SJCRH30 (cell line): ENCODE measurements at regions not wholly inside any gene's neighbourhood (a gene's known extent, or its start where the extent isn't known, plus 50 kb on each side); places are given as distances from the start of the nearest gene placed in this dataset.
"Not testable (repeated sequence)": the region's sequence is repeated elsewhere in the genome, so short reads cannot be mapped to it uniquely, and the experiment has no call there.

Source experiments
- DNase-seq, 2 experiments: peaks; one replicate each; pipeline ENCODE4 v3.0.0-alpha.2; 2015 to 2020
- H3K27ac ChIP-seq: fragments of 250-450 bp; sonication (Bioruptor Pico); 2 replicates; pipeline ENCODE4 v1.5.1; 2020; ENCODE audit warnings: mild to moderate bottlenecking, moderate library complexity
- H3K27me3 ChIP-seq: fragments of 250-450 bp; sonication (Bioruptor Pico); 2 replicates; pipeline ENCODE4 v1.5.1; 2020; ENCODE audit warnings: mild to moderate bottlenecking, moderate library complexity
- H3K36me3 ChIP-seq: fragments of 250-450 bp; sonication (Bioruptor Pico); 2 replicates; pipeline ENCODE4 v1.5.1; 2020; ENCODE audit warnings: mild to moderate bottlenecking, moderate library complexity
- H3K4me1 ChIP-seq: fragments of 250-450 bp; sonication (Bioruptor Pico); 2 replicates; pipeline ENCODE4 v1.5.1; 2020; ENCODE audit warnings: mild to moderate bottlenecking, moderate library complexity
- H3K4me3 ChIP-seq: fragments of 250-450 bp; sonication (Bioruptor Pico); 2 replicates; pipeline ENCODE4 v1.5.1; 2020; ENCODE audit warnings: mild to moderate bottlenecking, moderate library complexity
- H3K9me3 ChIP-seq: fragments of 250-450 bp; sonication (Bioruptor Pico); replicated peaks from 2 replicates; pipeline ENCODE4 v1.5.1; 2020; ENCODE audit warnings: mild to moderate bottlenecking, moderate library complexity

GRCh38 chr2:60351321-60351720 lies 202.1 kb downstream of the BCL11A start:
- H3K27ac ChIP-seq = no peak overlapping the region
- no peak for DNase-seq
- H3K4me3 ChIP-seq = no peak overlapping the region
- H3K4me1 ChIP-seq = no peaks in the 10 kb centered on the region
- no peaks in the 10 kb centered on the region for H3K9me3 ChIP-seq
- no peaks in the 10 kb centered on the region for H3K36me3 ChIP-seq
- peaks cover 5% of the 10 kb centered on the region; the same call in 1 of the 2 replicates for H3K27me3 ChIP-seq

- no peak for DNase-seq
- H3K27ac ChIP-seq = no peak overlapping the region
These were observed 202.7 kb downstream of the BCL11A start for GRCh38 chr2:60350791-60351190.

DNA sequence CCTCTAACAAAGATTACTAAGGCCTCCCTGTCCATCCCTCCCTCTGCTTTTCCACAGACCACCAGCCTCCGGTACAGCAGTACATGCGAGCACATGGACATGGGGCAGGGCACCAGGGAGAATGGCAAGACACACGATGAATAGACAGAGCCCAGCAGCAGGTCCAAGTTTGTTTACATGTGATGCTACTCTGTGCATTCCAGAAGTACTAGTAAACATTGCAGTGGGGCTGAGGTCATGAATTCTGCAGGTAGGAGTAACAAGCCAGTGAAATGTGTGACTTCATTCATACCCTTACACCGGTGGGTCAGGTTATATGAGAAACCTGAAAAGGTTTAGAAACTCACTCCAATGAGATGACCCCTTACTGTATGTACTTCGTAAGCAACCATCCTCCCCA lies 205.7 kb downstream of the BCL11A start:
- no peak overlapping the region for H3K4me3 ChIP-seq
- no peaks in the 10 kb centered on the region for H3K27me3 ChIP-seq
- no peaks in the 10 kb centered on the region for H3K4me1 ChIP-seq
- DNase-seq = no peak
- H3K36me3 ChIP-seq = no peaks in the 10 kb centered on the region
- H3K27ac ChIP-seq = no peak overlapping the region
- H3K9me3 ChIP-seq = no peaks in the 10 kb centered on the region

More at GRCh38 chr2:60350791-60351190, 202.7 kb downstream of the BCL11A start:
- H3K27me3 ChIP-seq = peaks cover 5% of the 10 kb centered on the region; the same call in 1 of the 2 replicates
- H3K9me3 ChIP-seq = no peaks in the 10 kb centered on the region
- H3K4me1 ChIP-seq = no peaks in the 10 kb centered on the region
- H3K36me3 ChIP-seq = no peaks in the 10 kb centered on the region
- H3K4me3 ChIP-seq = no peak overlapping the region

DNA sequence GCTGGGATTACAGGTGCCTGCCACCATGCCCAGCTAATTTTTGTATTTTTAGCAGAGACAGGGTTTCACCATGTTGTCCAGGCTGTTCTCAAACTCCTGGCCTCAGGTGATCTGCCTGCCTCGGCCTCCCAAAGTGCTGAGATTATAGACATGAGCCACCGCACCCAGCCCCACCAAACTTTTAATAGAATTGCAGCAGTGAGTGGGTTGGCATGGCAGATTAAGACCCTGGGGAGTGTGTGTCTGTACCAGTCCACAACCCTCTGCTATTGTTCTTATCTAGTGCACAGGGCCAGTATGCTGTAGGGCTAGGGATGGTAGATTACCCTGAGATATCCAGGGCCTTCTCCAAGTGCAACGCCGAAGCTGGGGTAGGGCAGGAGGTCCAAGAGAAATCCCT lies 211.0 kb downstream of the BCL11A start:
- H3K9me3 ChIP-seq, H3K27ac ChIP-seq, DNase-seq: not testable (repeated sequence)

DNA sequence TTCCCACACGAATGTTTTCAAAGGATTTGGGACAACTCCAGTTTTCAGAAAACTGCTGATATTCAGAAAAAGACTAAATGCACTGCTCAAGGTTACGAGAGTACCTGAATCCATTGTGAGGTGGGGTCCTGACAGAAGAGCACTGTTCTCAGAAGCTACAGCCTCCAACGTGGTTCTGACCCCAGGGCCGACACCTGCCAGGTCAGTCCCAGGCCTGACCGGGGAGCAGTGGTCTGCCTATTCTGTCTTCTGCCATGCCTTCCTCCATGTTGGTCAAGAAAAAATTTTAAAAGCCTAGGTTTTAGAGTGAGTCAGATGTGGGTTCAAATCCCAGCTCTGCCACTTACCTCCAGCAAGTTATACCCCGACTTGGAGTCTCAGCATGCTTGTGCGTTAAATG lies 212.3 kb downstream of the BCL11A start:
- H3K4me3 ChIP-seq = no peak overlapping the region
- no peaks in the 10 kb centered on the region for H3K9me3 ChIP-seq
- no peaks in the 10 kb centered on the region for H3K4me1 ChIP-seq
- DNase-seq = no peak
- H3K27ac ChIP-seq = no peak overlapping the region
- no peaks in the 10 kb centered on the region for H3K27me3 ChIP-seq
- H3K36me3 ChIP-seq = no peaks in the 10 kb centered on the region

More for the DNA sequence above, 211.0 kb downstream of the BCL11A start:
- not testable (repeated sequence) for H3K36me3 ChIP-seq, H3K4me3 ChIP-seq, H3K4me1 ChIP-seq, H3K27me3 ChIP-seq

DNA sequence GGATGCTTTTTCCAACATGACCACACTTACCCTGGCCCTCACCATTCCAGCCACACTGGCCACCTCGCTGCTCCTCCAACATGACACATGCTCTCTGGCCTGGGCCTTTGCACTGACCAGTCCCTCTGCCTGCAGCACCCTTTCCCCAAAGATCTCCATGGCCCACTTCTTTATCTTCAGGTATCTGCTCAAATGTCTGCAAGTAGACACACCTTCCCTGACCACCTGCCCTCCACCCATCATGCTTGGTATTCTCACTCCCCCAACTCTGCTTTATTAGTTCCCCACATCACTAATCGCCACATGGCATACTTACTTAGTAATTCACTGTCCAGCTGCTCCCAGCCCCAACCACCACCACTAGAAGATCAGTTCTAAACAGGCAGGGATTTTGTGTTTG lies 214.2 kb downstream of the BCL11A start:
- Histone ChIP-seq H3K4me1 (no peaks in the 10 kb centered on the region), H3K9me3 (no peaks in the 10 kb centered on the region), H3K36me3 (no peaks in the 10 kb centered on the region), H3K4me3 (no peak overlapping the region), H3K27ac (no peak overlapping the region), H3K27me3 (no peaks in the 10 kb centered on the region)
- no peak for DNase-seq

- no peaks in the 10 kb centered on the region for H3K27me3 ChIP-seq
- H3K27ac ChIP-seq = no peak overlapping the region
- H3K36me3 ChIP-seq = no peaks in the 10 kb centered on the region
- peak; percentile 37 to 50 for DNase-seq
- no peak overlapping the region for H3K4me3 ChIP-seq
- H3K4me1 ChIP-seq = no peaks in the 10 kb centered on the region
- no peaks in the 10 kb centered on the region for H3K9me3 ChIP-seq
These were observed 216.3 kb downstream of the BCL11A start for GRCh38 chr2:60337142-60337497.

DNA sequence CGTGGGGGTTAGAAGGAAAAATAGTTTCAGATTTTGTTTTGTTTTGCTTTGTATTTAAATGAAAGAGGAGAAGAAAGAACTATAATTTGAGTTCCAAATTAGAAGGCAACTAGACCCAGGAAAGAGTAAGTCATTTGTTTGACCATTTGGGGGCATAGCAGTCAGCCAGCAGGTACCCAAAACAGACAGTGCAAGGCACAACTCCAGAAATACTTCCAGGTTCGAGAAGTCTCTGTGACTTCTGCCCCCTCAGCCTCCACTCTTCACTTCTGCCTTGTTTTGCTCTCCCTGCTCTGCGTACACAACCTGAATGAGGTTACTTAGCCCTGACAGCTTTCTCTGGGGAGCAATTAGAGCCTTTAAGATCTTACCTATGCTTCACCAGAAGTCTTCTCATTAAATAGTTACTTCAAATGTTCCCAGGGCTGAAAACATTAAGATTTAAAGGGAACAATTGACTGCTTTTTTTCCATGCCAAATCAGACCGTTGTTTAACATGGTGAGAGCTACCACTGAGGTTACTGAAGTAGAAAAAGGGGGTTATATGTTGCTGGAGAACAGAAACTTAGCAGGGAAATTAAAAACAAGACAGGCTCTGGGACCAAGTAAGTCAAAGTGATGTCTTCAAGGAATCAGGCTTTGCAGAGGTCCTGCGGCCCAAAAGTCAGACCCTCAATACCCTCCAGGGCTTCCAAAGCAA lies 216.9 kb downstream of the BCL11A start:
- H3K4me1 ChIP-seq = no peaks in the 10 kb centered on the region
- DNase-seq = no peak

DNA sequence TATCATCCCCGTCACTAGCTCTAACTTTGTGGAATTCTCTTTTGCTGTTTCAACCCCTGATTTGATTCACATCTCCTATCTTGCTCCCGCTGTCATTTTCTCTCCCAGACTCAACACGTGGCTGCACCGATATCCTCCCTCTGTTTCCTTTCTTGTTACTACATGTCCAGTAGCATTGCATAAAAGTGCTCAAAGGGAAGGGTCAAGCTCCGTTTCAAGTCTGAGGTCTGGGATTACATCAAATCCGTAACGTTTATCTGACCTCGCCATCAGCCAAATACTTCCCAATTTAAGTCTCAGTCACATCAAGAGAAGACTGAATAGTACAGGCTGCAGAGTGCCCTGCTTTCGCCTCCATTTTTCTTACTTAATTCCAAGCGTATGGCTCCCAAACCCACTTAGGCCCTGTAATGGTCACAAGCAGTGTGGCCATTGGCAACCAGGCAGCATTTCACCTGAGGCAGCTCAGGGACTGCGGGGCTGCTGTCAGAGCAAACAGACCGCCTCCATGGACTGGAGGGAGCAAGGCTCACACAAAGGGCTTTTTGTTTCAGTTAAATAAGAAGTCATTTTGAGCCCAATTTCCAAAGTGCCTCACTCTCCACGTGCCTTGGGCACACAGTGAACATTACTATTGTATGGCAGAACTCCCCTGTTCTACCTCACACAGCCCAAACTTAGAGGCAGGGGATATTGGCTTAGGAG lies 217.8 kb downstream of the BCL11A start:
- no peaks in the 10 kb centered on the region for H3K36me3 ChIP-seq
- no peak overlapping the region for H3K4me3 ChIP-seq
- H3K9me3 ChIP-seq = no peaks in the 10 kb centered on the region
- no peaks in the 10 kb centered on the region for H3K27me3 ChIP-seq
- no peak overlapping the region for H3K27ac ChIP-seq
- DNase-seq = peak in 1 of 2 experiments; percentile 40
- no peaks in the 10 kb centered on the region for H3K4me1 ChIP-seq

More for the DNA sequence above, 216.9 kb downstream of the BCL11A start:
- no peaks in the 10 kb centered on the region for H3K36me3 ChIP-seq
- no peak overlapping the region for H3K27ac ChIP-seq
- H3K9me3 ChIP-seq = no peaks in the 10 kb centered on the region
- H3K4me3 ChIP-seq = no peak overlapping the region
- H3K27me3 ChIP-seq = no peaks in the 10 kb centered on the region

GRCh38 chr2:60334610-60335009 lies 218.8 kb downstream of the BCL11A start:
- no peak overlapping the region for H3K4me3 ChIP-seq
- H3K36me3 ChIP-seq = no peaks in the 10 kb centered on the region
- no peaks in the 10 kb centered on the region for H3K9me3 ChIP-seq
- DNase-seq = no peak
- no peaks in the 10 kb centered on the region for H3K4me1 ChIP-seq
- H3K27me3 ChIP-seq = no peaks in the 10 kb centered on the region
- no peak overlapping the region for H3K27ac ChIP-seq

DNA sequence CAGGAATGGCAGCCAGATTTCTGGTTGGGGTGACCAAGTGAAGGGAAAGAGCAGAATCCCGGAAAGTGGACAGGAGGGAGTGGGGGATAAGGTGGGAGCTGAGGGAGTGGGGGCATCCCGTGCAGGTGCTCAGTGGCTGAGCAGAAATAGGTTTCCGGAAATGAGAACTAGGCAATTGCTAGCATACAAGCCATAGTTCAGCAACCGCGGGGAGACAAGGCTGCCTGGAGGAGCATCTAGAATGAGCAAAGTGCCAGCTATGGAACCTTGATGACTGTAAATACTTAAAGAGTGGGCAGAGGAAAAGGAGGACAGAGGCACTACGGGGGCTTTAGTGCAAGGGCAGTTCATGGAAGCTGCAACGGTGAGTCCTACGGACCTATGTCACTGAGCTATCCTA lies 220.2 kb downstream of the BCL11A start:
- DNase-seq = no peak
- no peaks in the 10 kb centered on the region for H3K4me1 ChIP-seq
- no peak overlapping the region for H3K4me3 ChIP-seq
- no peaks in the 10 kb centered on the region for H3K9me3 ChIP-seq
- H3K27ac ChIP-seq = no peak overlapping the region
- H3K36me3 ChIP-seq = no peaks in the 10 kb centered on the region
- no peaks in the 10 kb centered on the region for H3K27me3 ChIP-seq

GRCh38 chr2:60331115-60331809 lies 222.2 kb downstream of the BCL11A start:
- H3K36me3 ChIP-seq = no peaks in the 10 kb centered on the region
- no peaks in the 10 kb centered on the region for H3K9me3 ChIP-seq
- H3K27ac ChIP-seq = no peak overlapping the region
- H3K27me3 ChIP-seq = no peaks in the 10 kb centered on the region
- peak in 1 of 2 experiments; percentile 13 for DNase-seq
- H3K4me3 ChIP-seq = no peak overlapping the region
- H3K4me1 ChIP-seq = no peaks in the 10 kb centered on the region

DNA sequence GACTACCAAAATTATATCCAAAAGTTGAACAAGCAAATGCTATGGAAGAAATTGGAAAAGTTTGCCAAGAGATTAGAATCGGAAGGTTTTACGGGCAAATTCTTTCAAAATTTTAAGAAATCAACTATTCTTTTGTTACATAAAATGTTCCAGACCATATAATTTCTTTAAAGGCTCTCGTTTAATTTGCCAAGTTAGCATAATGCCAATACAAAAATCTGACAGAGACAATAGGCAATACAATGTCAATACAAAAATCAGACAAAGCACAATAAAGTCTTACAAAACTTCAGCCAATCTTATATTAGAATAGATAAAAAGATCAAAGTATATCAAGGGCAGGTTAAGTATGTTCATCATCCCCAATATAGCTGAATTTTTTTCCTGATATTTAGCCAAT lies 224.2 kb downstream of the BCL11A start:
- Histone ChIP-seq H3K4me3 (no peak overlapping the region), H3K36me3 (no peaks in the 10 kb centered on the region), H3K4me1 (no peaks in the 10 kb centered on the region), H3K27ac (no peak overlapping the region), H3K27me3 (no peaks in the 10 kb centered on the region), H3K9me3 (peaks cover 4% of the 10 kb centered on the region; the same call in 1 of the 2 replicates)
- DNase-seq = no peak

GRCh38 chr2:60324536-60324935 lies 228.9 kb downstream of the BCL11A start:
- Histone ChIP-seq H3K27ac (no peak overlapping the region), H3K9me3 (peaks cover 4% of the 10 kb centered on the region; the same call in 1 of the 2 replicates), H3K4me1 (no peaks in the 10 kb centered on the region), H3K36me3 (no peaks in the 10 kb centered on the region), H3K4me3 (no peak overlapping the region), H3K27me3 (no peaks in the 10 kb centered on the region)
- no peak for DNase-seq

GRCh38 chr2:60321816-60322215 lies 231.6 kb downstream of the BCL11A start:
- no peak for DNase-seq
- Histone ChIP-seq H3K36me3 (no peaks in the 10 kb centered on the region), H3K9me3 (peaks cover 4% of the 10 kb centered on the region; the same call in 1 of the 2 replicates), H3K4me3 (no peak overlapping the region), H3K4me1 (peaks cover 3% of the 10 kb centered on the region; the same call in 1 of the 2 replicates), H3K27me3 (no peaks in the 10 kb centered on the region), H3K27ac (no peak overlapping the region)
